Fibroblast of skin of right quadriceps (primary cell): ENCODE measurements at regions not wholly inside any gene's neighbourhood (a gene's known extent, or its start where the extent isn't known, plus 50 kb on each side); places are given as distances from the start of the nearest gene placed in this dataset.

ENCODE experiments used
- DNase-seq: peaks from one replicate; pipeline ENCODE4 v3.0.0-alpha.2; 2013

DNA sequence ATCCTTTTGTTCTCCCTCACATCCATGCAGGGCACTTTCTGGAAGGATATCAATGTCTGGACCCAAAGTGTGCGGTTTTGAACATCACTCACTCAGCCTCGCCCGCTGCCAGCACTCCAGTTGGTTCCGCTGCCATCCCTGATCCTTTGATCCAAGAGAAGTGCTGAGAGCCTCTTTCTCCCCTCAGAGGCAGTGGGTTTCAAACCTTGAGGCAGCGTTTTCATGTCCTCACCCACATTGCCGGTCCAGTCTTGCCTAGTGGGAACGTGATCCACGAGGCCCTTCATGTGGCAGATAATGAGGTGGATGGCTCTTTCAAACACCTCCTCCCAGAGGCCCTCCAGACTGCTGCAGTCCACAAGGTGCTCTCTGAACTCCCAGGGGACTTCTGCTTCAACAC, 122.2 kb downstream of the ACTL8 start:
- DNase-seq: no peak

GRCh38 chr1:17877896-17878295, 122.8 kb downstream of the ACTL8 start:
- DNase-seq: peak; percentile 64

GRCh38 chr1:17878837-17879236, 123.7 kb downstream of the ACTL8 start:
- peak; percentile 80 for DNase-seq

DNA sequence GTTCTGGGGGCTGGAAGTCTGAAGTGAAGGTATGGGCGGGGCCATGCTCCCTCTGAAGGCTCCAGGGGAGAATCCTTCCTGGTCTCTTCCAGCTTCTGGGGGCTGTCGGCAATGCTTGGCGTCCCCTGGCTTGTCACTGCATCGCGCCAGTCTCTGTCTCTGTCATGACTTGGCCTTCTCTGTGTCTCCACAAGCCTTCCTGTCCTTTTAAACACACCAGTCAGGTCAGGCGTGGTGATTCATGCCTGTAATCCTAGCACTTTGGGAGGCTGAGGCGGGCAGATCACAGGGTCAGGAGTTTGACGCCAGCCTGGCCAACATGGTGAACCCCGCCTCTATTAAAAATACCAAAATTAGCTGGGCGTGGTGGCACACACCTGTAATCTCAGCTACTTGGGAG, 125.3 kb downstream of the ACTL8 start:
- no peak for DNase-seq

GRCh38 chr1:17881761-17882160, 126.6 kb downstream of the ACTL8 start:
- no peak for DNase-seq

DNA sequence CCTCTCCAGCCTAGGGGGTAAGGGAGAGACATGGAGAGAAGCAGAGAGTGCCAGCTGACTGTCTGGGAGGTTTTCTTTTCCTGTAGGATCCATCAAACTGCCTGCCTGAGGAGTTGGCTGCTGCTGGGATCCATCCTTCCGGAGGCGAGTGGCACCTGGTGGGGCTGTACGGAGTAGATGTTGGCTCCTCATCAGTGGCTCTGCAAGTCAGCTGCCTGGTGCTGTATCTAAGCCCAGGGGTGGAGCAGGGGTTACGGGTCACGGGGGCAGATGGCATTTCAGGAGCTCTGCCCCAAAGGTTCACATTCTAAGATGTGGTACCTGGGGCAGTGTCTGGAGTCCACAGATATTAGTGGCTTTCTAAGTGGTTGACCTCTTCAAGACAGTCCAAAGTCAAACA, 128.0 kb downstream of the ACTL8 start:
- DNase-seq: no peak

DNA sequence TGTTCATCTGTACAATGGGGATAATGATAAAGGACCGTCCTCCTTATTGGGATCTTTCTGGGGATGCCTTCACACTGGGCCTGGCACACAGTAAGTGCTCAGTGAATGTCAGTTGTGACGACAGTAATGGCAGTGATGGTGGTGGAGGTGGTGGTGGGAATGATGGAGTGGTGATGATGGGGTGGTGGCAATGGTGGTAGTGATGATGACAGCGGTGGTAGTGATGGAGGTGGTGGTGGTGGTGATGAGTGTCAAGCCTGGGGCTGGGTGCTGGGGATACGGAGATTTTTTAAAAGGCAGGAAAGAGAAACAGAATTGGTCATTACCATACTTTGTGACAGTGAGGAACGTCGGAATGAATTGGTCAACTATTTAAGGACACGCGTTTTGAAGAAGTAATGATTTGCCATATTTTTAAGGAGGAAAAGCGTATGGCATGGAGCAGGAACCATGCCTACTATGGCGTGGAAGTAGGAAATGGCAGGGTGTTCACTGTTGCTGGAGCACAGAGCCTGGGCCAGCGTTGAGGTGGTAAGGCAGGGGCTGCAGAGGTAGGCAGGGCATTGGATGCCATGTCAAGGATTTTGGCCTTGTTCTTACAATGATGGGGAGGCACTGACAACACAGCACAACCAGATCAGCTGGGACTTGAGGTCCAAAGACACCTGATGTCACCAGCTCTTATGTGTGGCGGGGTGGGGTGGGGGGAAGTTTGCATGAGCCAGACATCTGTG, 128.7 kb downstream of the ACTL8 start:
- DNase-seq: no peak

- DNase-seq: no peak
Observed at GRCh38 chr1:17885663-17886320, 130.7 kb downstream of the ACTL8 start.

DNA sequence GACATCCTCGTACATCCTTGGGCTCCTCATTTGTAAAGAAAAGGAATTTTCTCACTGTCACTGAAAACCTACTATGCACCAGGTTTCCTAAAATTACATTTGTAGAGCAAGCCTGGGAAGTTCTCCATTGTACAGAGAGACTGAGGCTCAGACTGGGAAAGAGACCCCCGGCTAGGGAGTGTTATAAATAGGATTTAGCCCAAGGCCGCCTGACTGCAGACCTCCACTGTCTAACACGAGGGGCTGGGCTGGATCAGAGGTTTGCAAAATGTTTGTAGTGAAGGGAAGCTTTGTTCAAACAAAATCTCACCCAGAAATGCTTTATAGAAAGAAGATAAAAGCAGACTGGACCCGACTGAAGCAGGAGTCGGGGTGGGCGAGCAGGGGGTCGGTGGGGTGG, 131.3 kb downstream of the ACTL8 start:
- no peak for DNase-seq

DNA sequence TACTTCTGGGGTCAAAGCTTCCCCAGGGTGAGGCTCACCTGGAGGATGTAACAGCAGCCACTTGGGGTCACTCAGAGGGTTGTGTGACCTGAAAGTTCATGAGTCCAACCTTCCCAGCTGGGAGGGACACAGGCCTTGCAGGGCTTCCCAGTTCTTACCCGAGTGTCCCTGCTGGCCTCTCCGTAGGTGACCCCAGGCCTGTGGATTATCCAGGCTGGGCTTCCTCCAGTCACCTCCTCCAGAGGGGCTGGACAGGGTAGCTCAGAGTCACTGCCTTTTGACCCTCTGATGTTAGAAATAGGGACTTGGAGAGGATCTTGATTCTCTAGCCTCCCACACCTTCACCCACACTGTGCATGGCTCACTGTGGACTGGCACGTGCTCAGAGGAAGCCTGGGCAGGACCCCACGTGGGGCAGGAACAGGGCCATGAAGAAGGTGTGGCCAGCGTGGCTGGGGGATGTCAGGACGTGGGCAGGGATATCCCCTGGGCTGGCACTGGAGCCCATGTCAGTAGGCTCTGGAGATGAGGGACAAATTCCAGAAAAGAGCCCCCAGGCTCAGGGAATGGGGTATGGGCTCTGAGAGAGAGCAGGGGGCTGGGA, 131.8 kb downstream of the ACTL8 start:
- DNase-seq: no peak

- DNase-seq: no peak
Observed at GRCh38 chr1:17887661-17888371, 132.7 kb downstream of the ACTL8 start.

DNA sequence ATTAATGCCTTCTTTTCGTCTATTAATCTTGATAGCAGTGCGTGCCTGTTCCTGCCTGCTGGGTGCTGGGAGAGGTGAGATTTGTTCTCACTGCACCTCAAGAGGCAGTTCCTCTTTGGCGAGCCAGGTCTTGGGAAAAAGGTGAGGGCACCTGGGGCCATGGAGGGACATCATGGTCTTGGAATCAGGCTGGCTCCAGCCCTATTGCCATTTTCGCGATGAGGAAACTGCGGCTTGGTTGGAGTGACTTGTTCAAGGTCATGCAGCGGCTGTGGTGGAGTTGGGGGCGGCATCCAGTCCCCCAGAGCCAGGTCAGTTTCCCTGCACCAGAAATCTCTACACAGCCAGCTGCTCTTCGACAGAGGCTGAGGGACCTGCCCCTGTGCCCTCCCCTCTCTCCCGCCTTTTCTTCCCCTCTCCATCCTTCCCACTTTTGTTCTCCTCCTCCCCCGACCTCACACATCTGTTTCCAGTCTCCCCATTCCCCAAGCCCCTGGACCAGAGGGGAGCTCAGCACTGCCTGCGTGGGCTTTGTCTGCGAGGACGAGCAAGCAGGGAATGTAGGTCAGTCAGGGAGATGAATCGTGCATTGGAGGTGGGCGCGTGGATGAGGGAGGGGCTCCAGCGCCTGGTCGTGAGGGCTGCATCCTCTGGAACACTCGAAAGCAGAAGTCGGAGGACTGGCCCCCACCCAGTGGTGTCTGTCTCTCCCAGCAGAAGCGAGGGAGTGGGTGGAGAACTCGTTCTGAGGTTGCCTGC, 135.1 kb downstream of the ACTL8 start:
- no peak for DNase-seq

GRCh38 chr1:17890815-17891191, 135.7 kb downstream of the ACTL8 start:
- DNase-seq: no peak

DNA sequence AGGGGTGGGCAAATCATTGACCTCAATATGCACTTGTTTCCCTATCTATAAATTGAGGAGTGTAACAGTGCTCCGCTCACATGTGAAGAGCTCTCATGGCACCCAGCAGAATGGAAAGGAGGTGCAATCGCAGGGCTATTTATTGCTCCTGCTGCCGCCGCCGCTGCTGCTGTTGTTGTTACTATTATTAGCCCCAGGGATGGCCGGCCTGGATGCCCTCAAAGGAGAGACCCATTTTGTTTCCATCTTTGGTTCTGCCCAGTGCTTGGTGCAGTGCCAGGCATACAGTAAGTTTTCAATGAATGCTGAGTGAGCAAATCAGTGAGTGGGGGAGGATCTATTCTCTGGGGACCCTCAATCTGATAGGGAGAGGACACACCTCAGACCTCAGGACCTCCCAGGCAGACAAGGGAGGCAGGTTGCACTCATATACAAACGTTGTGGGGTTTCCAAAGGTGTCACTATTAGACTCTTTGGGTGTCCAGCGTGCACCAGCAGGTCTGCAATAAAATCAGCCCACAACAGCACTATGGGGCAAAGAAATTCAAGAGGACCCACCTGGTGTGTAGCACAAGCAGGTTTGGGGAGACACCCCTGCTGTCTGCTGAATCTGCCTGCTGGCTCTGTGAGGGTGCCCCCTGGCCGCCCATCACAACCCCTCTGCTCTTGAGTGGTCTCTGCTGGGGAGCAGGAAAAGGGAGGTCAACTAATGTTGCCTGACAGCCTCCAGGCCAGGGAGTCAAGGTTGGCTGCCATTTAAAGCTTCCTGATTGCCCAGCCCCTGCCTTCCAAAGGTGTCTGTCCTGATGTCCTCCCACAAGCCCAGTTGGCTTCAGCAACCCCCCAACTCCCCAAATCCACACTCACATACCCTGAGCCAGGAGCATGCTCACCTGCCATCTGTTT, 136.3 kb downstream of the ACTL8 start:
- no peak for DNase-seq

DNA sequence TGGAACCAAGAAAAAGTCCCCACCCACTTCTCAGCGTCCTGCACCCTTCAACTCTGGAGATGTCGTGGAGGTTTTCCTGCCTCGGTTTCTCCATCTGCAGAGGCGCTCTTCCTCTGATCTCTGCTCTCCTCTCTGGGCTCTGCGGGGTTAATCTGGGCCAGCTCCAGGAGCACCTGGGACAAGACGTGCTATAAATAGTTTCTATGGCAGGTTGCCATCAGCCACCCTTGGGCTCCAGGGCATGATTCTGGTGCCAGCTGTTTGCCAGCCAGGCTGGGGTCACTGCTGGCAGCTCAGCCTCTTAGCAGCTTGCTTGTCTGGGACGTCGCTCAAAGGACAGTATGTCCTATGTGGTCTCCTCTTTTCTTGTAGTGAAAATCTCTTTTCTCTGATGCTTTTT, 137.1 kb downstream of the ACTL8 start:
- DNase-seq: no peak

- DNase-seq: no peak
Observed at GRCh38 chr1:17892851-17893250, 137.7 kb downstream of the ACTL8 start.

DNA sequence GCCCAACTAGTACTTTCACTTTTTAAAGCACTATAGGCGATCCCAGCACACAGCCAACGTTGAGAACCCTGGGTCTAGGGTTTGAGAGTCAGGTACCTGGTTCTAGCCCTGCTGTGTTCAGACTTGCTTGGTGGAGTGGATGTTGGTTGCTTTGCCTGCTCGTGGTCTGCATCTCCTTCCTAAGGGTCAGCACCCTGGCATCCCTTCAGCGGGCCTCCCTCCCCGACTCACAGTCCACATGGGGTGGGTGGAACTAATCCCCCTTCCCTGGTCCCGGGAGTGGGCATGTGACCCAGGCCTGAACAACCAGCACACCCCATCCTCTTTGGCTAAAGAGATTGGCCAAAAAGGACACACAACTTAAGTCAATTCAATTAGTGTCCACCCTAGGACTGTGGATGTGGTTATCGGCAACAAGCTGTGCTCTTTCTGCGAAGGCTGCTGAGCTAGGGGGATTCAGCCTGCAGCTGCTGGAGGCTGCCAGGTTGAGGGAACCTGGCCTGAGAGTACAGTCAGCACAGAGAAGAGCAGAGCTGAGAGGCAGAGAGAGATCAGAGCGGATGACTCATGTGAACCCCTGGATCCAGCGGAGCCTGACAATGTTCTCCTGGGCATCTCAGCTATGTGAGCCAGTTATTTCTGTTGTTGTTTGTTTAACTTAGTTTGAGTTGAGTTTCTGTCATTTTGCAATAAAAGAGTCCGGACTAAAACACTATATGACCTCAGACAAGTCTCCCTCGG, 138.9 kb downstream of the ACTL8 start:
- DNase-seq: no peak

GRCh38 chr1:17895401-17895800, 140.3 kb downstream of the ACTL8 start:
- no peak for DNase-seq

DNA sequence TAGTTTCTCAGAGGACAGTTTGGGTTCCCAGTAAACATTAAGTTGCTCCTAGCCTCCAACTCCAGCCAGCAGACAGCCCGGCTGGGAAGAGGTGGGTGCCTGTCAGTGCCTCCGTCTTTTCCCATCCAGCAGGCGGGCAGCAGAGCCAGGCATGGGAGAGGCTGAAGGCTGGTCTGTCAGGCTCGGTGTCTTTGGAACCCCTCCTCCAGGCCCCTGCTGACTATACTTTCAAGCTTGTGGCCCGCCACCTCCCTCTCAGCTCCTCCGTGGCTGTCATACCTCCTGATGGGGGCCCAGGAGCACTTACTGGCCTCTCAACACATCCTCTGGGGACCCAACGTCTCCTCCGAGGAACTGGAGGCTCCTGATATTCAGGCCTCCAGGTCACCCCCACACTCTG, 140.9 kb downstream of the ACTL8 start:
- no peak for DNase-seq

DNA sequence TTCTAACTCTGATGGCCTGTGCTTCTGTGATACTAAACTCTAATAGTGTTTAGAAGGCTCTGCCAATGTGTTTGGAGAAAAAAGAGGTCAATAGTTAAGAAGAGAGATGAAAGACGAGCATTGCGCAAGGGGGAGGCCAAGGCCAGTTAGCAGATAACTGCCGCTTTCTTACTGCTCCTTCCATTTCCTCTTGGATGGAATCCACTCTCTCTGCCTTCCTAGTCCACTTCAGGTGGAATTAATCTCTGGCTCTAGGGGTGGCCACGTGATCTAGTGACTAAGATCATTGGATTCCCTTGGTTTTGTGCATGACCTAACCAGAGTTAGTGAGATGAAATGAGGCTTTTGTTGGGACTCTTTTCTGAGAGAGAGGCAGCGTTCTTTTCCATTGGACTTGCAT, 148.3 kb downstream of the ACTL8 start:
- no peak for DNase-seq

- DNase-seq: no peak
Observed at GRCh38 chr1:17904290-17904689, 149.2 kb downstream of the ACTL8 start.
